ENCODE measurements at regions not wholly inside any gene's neighbourhood (a gene's known extent, or its start where the extent isn't known, plus 50 kb on each side); places are given as distances from the start of the nearest gene placed in this dataset.

GRCh38 chr7:109926738-109927137 is 1164.2 kb upstream of the LRRN3 start:
- no peak for TF ChIP-seq CTCF (tag by site-specific recombination; IDR thresholded peaks at IDR 0.05)
- no peak for TF ChIP-seq ZNF623 (tag by site-specific recombination; IDR thresholded peaks at IDR 0.05)
- TF ChIP-seq PRDM1 (tag by site-specific recombination; IDR thresholded peaks at IDR 0.05) = no peak
- TF ChIP-seq ZNF747 (tag by site-specific recombination; IDR thresholded peaks at IDR 0.05) = no peak
- no peak for TF ChIP-seq PBX3 (CRISPR knock-in tag; IDR thresholded peaks at IDR 0.05)
- TF ChIP-seq GLIS2 (tag by site-specific recombination; IDR thresholded peaks at IDR 0.05) = no peak
- no peak for TF ChIP-seq ZNF24 (tag by site-specific recombination; IDR thresholded peaks at IDR 0.05)
